ENCODE measurements at regions not wholly inside any gene's neighbourhood (a gene's known extent, or its start where the extent isn't known, plus 50 kb on each side); places are given as distances from the start of the nearest gene placed in this dataset.

DNA sequence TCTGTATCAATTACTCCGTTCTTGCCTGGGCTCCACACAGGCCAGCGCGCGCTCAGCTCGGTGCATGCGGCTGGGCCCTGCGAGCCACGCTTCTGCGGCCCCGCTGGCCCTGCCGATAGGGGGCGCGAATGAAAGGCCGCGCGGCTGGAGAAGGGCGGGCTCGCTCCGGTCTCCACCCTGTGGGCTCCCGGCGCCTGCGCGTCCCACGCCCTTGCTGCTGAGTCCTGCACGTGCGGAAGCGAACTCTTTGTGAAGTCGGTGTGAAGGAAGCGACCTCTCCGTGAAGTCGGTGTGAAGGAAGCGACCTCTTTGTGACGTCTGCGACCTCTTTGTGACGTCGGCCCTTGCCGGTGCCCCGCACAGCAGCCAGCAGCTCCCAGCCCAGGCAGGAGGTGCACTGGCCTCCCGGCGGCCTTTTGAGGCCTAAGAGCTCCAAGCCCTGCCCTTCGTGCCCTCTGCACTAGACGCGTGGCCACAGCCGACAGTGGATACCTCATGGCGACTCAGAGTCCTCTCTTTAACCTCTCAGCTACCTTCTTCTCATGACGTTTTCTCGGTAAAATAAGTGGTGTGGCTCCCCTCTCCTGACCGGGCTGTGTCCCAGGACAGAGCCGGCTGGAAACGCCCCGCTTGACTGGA is 391.9 kb upstream of the RAB6C start:
- TF ChIP-seq CTCF (IDR thresholded peaks at IDR 0.05) (peak in 2 of 3 experiments; percentile 31 to 44), POLR2A (IDR thresholded peaks at IDR 0.05) (no peak)

Measured in testis (tissue), 2 donors.